SK-N-SH (cell line): ENCODE measurements at regions not wholly inside any gene's neighbourhood (a gene's known extent, or its start where the extent isn't known, plus 50 kb on each side); places are given as distances from the start of the nearest gene placed in this dataset.

ENCODE experiments used
- CTCF ChIA-PET: fragments of 300-600, 350-600 bp; formaldehyde crosslinking; extraction: SDS; loops from one replicate; lab custom pipeline; 2021; lab: Yijun Ruan, JAX
- POLR2A ChIA-PET: fragments of 350-600 bp; sonication (Branson Sonifier 250); formaldehyde crosslinking; extraction: SDS; loops from one replicate; lab custom pipeline; 2020; ENCODE audit warnings: antibody characterized with exemption, inconsistent platforms; lab: Yijun Ruan, JAX
- DNase-seq: peaks from one replicate; pipeline ENCODE4 v3.0.0; 2012
- H2AFZ ChIP-seq: fragments of 200-600 bp; sonication (generic); 2 replicates; pipeline ENCODE4 v1.8.1; 2016; ENCODE audit warnings: antibody characterized with exemption, mild to moderate bottlenecking, low read depth
- H3F3A ChIP-seq: fragments of 200-600 bp; sonication (generic); replicated peaks from 2 replicates; pipeline ENCODE3; 2016; ENCODE audit warnings: antibody characterized with exemption, mild to moderate bottlenecking; ENCODE audit not compliant: insufficient read depth
- H3K27ac ChIP-seq, 2 experiments: fragments of 200-500 bp in 1 of 2; fragments of 200-600 bp in 1 of 2; sonication (Bioruptor generic) in 1 of 2; sonication (generic), shearing (Covaris generic) in 1 of 2; 2 replicates each; pipeline versions ENCODE4 v1.5.1 to v1.6.1; 2014 to 2016; ENCODE audit warnings: low read depth in 2 of 2, inconsistent platforms in 1 of 2, low read length in 1 of 2, mild to moderate bottlenecking in 1 of 2, mixed read lengths in 1 of 2
- H3K27me3 ChIP-seq: fragments of 200-600 bp; sonication (generic), shearing (Covaris generic); 2 replicates; pipeline ENCODE4 v1.6.1; 2016; ENCODE audit warnings: mixed run types; ENCODE audit not compliant: insufficient read depth
- H3K36me3 ChIP-seq, 2 experiments: fragments of 200-500 bp in 1 of 2; fragments of 200-600 bp in 1 of 2; sonication (Bioruptor generic) in 1 of 2; sonication (generic) in 1 of 2; replicated peaks in 1 of 2; 2 replicates each; pipeline versions ENCODE3 to v1.5.1; 2014 to 2016; ENCODE audit warnings: low read length in 1 of 2, mild to moderate bottlenecking in 1 of 2; ENCODE audit not compliant: insufficient read depth in 2 of 2, control insufficient read depth in 1 of 2
- H3K4me1 ChIP-seq, 2 experiments: fragments of 200-500 bp in 1 of 2; fragments of 200-600 bp in 1 of 2; sonication (Bioruptor generic) in 1 of 2; sonication (generic), shearing (Covaris generic) in 1 of 2; 2 replicates each; pipeline versions ENCODE4 v1.5.1 to v1.6.1; 2014 to 2016; ENCODE audit warnings: low read depth in 1 of 2, low read length in 1 of 2, mixed run types in 1 of 2; ENCODE audit not compliant: insufficient read depth in 2 of 2, control insufficient read depth in 1 of 2
- H3K4me2 ChIP-seq: fragments of 200-600 bp; sonication (generic), shearing (Covaris generic); 2 replicates; pipeline ENCODE4 v1.6.1; 2017; ENCODE audit warnings: mixed run types
- H3K4me3 ChIP-seq, 2 experiments: fragments of 200-500 bp in 1 of 2; fragments of 200-600 bp in 1 of 2; sonication (Bioruptor generic) in 1 of 2; sonication (generic), shearing (Covaris generic) in 1 of 2; 2 replicates each; pipeline versions ENCODE4 v1.5.1 to v1.8.1; 2014 to 2016; ENCODE audit warnings: low read depth in 2 of 2, inconsistent platforms in 1 of 2, low read length in 1 of 2, mild to moderate bottlenecking in 1 of 2, mixed read lengths in 1 of 2, moderate library complexity in 1 of 2
- H3K79me2 ChIP-seq: fragments of 200-600 bp; sonication (generic); 2 replicates; pipeline ENCODE4 v1.8.1; 2017; ENCODE audit warnings: mild to moderate bottlenecking; ENCODE audit not compliant: insufficient read depth
- H3K9ac ChIP-seq: fragments of 200-600 bp; sonication (generic); 2 replicates; pipeline ENCODE4 v1.6.1; 2017; ENCODE audit warnings: mixed run types
- H3K9me2 ChIP-seq: fragments of 200-600 bp; sonication (generic); 2 replicates; pipeline ENCODE4 v1.6.1; 2017; ENCODE audit warnings: mixed run types
- H3K9me3 ChIP-seq: fragments of 200-600 bp; sonication (generic); 2 replicates; pipeline ENCODE4 v1.6.1; 2017; ENCODE audit warnings: mixed run types, mild to moderate bottlenecking, moderate library complexity
- H4K20me1 ChIP-seq: fragments of 200-600 bp; sonication (generic); 2 replicates; pipeline ENCODE4 v1.6.1; 2017; ENCODE audit warnings: mild to moderate bottlenecking, mixed run types; ENCODE audit not compliant: insufficient read depth
- CHD2 ChIP-seq: fragments of 150-350 bp; IDR thresholded peaks from 2 replicates; pipeline ENCODE4 v1.6.1; 2018; ENCODE audit warnings: low read length; ENCODE audit not compliant: partially characterized antibody
- EP300 ChIP-seq, 2 experiments: IDR thresholded peaks; 2 replicates each; pipeline versions ENCODE4 v1.4.0 to v1.6.1; 2012; ENCODE audit warnings: borderline replicate concordance in 1 of 2, low read depth in 1 of 2, low read length in 1 of 2
- FOXJ3 ChIP-seq: sonication (generic); formaldehyde crosslinking; IDR thresholded peaks from 2 replicates; pipeline ENCODE4 v1.5.1; 2020; ENCODE audit warnings: mild to moderate bottlenecking, missing genetic modification reagents
- FOXM1 ChIP-seq: IDR thresholded peaks from 2 replicates; pipeline ENCODE4 v1.4.0; 2012; ENCODE audit warnings: low read depth, mild to moderate bottlenecking
- JUND ChIP-seq: IDR thresholded peaks from 2 replicates; pipeline ENCODE4 v1.4.0; 2012
- MXI1 ChIP-seq: IDR thresholded peaks from 2 replicates; pipeline ENCODE4 v1.6.1; 2012; ENCODE audit warnings: mild to moderate bottlenecking, low read depth, low read length, improper control_type of control experiment
- RAD21 ChIP-seq: IDR thresholded peaks from 2 replicates; pipeline ENCODE4 v1.6.1; 2012; ENCODE audit warnings: mild to moderate bottlenecking, low read length
- RFX5 ChIP-seq: IDR thresholded peaks from 2 replicates; pipeline ENCODE4 v1.6.1; 2012; ENCODE audit warnings: mild to moderate bottlenecking, improper control_type of control experiment, low read length
- RXRA ChIP-seq: IDR thresholded peaks from 2 replicates; pipeline ENCODE4 v1.4.0; 2012; ENCODE audit warnings: low read depth, mild to moderate bottlenecking, borderline replicate concordance
- SIN3A ChIP-seq: IDR thresholded peaks from 2 replicates; pipeline ENCODE4 v1.6.1; 2012; ENCODE audit warnings: low read depth, mild to moderate bottlenecking, low read length, moderate library complexity, borderline replicate concordance
- SMC3 ChIP-seq: IDR thresholded peaks from 2 replicates; pipeline ENCODE4 v1.6.1; 2012; ENCODE audit warnings: low read depth, low read length, improper control_type of control experiment
- TAF1 ChIP-seq: IDR thresholded peaks from 2 replicates; pipeline ENCODE4 v1.6.1; 2012; ENCODE audit warnings: low read depth, mild to moderate bottlenecking, low read length, moderate library complexity, borderline replicate concordance
- YY1 ChIP-seq: IDR thresholded peaks from 2 replicates; pipeline ENCODE4 v1.4.0; 2012; ENCODE audit warnings: low read depth, mild to moderate bottlenecking
- WGBS: methylation state at CpG from one replicate; pipeline ENCODE4 v1.1.6; 2017; ENCODE audit warnings: low lambda C conversion rate; 5-methylcytosine and 5-hydroxymethylcytosine counted together
- TF ChIP-seq, protein P1 (sequence below): IDR thresholded peaks from 2 replicates; pipeline ENCODE4; 2012
- TF ChIP-seq, protein P2 (sequence below): fragments of 150-350 bp; IDR thresholded peaks from 2 replicates; pipeline ENCODE4 v1.6.1; 2016; ENCODE audit warnings: mild to moderate bottlenecking, low read depth, low read length
- TF ChIP-seq, protein P3 (sequence below): IDR thresholded peaks from 2 replicates; pipeline ENCODE4 v1.4.0; 2012; ENCODE audit warnings: low read depth, borderline replicate concordance
- TF ChIP-seq, protein P4 (sequence below): fragments of 150-350 bp; IDR thresholded peaks from 2 replicates; pipeline ENCODE4 v1.6.1; 2017; ENCODE audit warnings: antibody characterized with exemption, low read length, low read depth, borderline replicate concordance
- TF ChIP-seq, protein P5 (sequence below): IDR thresholded peaks from 2 replicates; pipeline ENCODE4 v1.4.0; 2012; ENCODE audit warnings: low read depth, borderline replicate concordance

DNA sequence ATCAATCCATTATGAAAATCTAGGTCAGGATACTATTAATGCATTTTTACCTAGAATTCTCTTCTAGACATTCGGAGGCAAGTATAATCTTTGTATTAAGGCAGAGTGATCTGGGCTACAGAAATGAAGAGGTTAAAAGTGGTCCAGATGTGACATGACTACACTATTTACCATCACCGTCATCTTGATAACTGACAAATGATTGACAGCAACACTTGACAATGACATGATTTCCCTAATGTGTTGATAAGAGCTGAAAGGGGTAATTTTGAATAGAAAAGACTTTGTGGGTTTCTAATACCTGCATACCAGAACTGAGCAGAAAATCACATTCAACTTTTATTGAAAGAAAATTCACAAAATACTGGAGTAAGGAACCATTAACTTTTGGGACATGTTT is 718.9 kb upstream of the MAP3K7 start:
- no peaks in the 10 kb centered on the region for H3F3A ChIP-seq
- no peaks in the 10 kb centered on the region for H3K36me3 ChIP-seq
- H3K27me3 ChIP-seq, result no peaks in the 10 kb centered on the region
- no peak overlapping the region for H3K4me2 ChIP-seq
- POLR2A ChIA-PET, result no interaction called here
- H3K9me3 ChIP-seq, result no peaks in the 10 kb centered on the region
- H3K4me1 ChIP-seq, result no peaks in the 10 kb centered on the region
- no peak for TF ChIP-seq YY1
- TF ChIP-seq CHD2, result no peak
- TF ChIP-seq, protein P1, sequence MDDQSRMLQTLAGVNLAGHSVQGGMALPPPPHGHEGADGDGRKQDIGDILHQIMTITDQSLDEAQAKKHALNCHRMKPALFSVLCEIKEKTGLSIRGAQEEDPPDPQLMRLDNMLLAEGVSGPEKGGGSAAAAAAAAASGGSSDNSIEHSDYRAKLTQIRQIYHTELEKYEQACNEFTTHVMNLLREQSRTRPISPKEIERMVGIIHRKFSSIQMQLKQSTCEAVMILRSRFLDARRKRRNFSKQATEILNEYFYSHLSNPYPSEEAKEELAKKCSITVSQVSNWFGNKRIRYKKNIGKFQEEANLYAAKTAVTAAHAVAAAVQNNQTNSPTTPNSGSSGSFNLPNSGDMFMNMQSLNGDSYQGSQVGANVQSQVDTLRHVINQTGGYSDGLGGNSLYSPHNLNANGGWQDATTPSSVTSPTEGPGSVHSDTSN, result no peak
- TF ChIP-seq EP300 (IDR thresholded peaks at IDR 0.05; ENCODE audit: borderline replicate concordance in 1 of 2, low read depth in 1 of 2, low read length in 1 of 2), result no peak
- TF ChIP-seq JUND, result no peak
- TF ChIP-seq, protein P2, sequence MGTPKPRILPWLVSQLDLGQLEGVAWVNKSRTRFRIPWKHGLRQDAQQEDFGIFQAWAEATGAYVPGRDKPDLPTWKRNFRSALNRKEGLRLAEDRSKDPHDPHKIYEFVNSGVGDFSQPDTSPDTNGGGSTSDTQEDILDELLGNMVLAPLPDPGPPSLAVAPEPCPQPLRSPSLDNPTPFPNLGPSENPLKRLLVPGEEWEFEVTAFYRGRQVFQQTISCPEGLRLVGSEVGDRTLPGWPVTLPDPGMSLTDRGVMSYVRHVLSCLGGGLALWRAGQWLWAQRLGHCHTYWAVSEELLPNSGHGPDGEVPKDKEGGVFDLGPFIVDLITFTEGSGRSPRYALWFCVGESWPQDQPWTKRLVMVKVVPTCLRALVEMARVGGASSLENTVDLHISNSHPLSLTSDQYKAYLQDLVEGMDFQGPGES, result no peak
- TF ChIP-seq RXRA, result no peak
- TF ChIP-seq MXI1, result no peak
- CTCF ChIA-PET, result no interaction called here
- no peak for DNase-seq
- H3K79me2 ChIP-seq, result no peaks in the 10 kb centered on the region
- no peak overlapping the region for H3K9ac ChIP-seq
- H2AFZ ChIP-seq, result no peak overlapping the region
- H3K27ac ChIP-seq, result no peak overlapping the region
- H3K4me3 ChIP-seq, result no peak overlapping the region
- no peaks in the 10 kb centered on the region for H4K20me1 ChIP-seq
- H3K9me2 ChIP-seq, result no peaks in the 10 kb centered on the region
- 9% methylated on average over 2 of the region's 2 CpGs for WGBS

DNA sequence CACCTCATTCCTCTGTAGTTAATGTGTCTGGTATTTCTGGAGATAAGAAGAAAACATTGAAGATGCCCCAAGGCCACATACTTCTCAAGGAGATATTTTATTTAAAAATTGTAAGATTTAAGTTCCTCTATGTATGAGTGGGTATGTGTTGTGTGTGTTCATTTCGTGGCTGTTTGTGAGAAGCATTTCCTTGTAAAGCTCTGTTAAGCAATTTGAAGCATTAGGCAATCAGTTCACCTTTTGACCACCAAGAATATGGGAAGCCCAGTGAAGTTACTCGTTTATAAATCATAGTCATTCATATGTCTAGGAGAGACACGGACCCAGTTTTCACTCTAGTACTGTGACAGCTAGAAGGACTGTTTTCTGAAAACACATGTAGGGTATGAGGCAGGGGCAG is 717.6 kb upstream of the MAP3K7 start:
- ChIA-PET CTCF (interaction anchor here (0.6 kb wide), 1 partner anchor 9 kb away, joined by 3 read pairs; no protein-coding TSS in a partner anchor), POLR2A (no interaction called here)
- no peaks in the 10 kb centered on the region for H3K9me3 ChIP-seq
- no peak overlapping the region for H2AFZ ChIP-seq
- no peak overlapping the region for H3K9ac ChIP-seq
- no peaks in the 10 kb centered on the region for H3K79me2 ChIP-seq
- H3K27ac ChIP-seq, result no peak overlapping the region
- no peaks in the 10 kb centered on the region for H3K27me3 ChIP-seq
- H3K36me3 ChIP-seq, result no peaks in the 10 kb centered on the region
- 3% methylated on average over 3 of the region's 3 CpGs for WGBS
- no peak overlapping the region for H3K4me3 ChIP-seq
- H3K4me2 ChIP-seq, result no peak overlapping the region
- DNase-seq, result no peak
- H4K20me1 ChIP-seq, result no peaks in the 10 kb centered on the region
- no peaks in the 10 kb centered on the region for H3K4me1 ChIP-seq
- H3F3A ChIP-seq, result no peaks in the 10 kb centered on the region
- no peaks in the 10 kb centered on the region for H3K9me2 ChIP-seq
- TF ChIP-seq MXI1 (no peak), SIN3A (no peak), FOXM1 (no peak), RAD21 (no peak), SMC3 (no peak), FOXJ3 (CRISPR knock-in tag) (no peak), YY1 (no peak), TAF1 (no peak), RFX5 (no peak), EP300 (IDR thresholded peaks at IDR 0.05; ENCODE audit: borderline replicate concordance in 1 of 2, low read depth in 1 of 2, low read length in 1 of 2) (no peak)
- TF ChIP-seq, protein P3, sequence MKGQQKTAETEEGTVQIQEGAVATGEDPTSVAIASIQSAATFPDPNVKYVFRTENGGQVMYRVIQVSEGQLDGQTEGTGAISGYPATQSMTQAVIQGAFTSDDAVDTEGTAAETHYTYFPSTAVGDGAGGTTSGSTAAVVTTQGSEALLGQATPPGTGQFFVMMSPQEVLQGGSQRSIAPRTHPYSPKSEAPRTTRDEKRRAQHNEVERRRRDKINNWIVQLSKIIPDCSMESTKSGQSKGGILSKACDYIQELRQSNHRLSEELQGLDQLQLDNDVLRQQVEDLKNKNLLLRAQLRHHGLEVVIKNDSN, result no peak
- TF ChIP-seq, protein P4, sequence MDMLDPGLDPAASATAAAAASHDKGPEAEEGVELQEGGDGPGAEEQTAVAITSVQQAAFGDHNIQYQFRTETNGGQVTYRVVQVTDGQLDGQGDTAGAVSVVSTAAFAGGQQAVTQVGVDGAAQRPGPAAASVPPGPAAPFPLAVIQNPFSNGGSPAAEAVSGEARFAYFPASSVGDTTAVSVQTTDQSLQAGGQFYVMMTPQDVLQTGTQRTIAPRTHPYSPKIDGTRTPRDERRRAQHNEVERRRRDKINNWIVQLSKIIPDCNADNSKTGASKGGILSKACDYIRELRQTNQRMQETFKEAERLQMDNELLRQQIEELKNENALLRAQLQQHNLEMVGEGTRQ, result no peak
- TF ChIP-seq, protein P5, sequence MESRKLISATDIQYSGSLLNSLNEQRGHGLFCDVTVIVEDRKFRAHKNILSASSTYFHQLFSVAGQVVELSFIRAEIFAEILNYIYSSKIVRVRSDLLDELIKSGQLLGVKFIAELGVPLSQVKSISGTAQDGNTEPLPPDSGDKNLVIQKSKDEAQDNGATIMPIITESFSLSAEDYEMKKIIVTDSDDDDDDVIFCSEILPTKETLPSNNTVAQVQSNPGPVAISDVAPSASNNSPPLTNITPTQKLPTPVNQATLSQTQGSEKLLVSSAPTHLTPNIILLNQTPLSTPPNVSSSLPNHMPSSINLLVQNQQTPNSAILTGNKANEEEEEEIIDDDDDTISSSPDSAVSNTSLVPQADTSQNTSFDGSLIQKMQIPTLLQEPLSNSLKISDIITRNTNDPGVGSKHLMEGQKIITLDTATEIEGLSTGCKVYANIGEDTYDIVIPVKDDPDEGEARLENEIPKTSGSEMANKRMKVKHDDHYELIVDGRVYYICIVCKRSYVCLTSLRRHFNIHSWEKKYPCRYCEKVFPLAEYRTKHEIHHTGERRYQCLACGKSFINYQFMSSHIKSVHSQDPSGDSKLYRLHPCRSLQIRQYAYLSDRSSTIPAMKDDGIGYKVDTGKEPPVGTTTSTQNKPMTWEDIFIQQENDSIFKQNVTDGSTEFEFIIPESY, result no peak
- TF ChIP-seq, protein P1, result no peak
